GM21367 (cell line): ENCODE measurements at regions not wholly inside any gene's neighbourhood (a gene's known extent, or its start where the extent isn't known, plus 50 kb on each side); places are given as distances from the start of the nearest gene placed in this dataset.
"Not testable (repeated sequence)": the region's sequence is repeated elsewhere in the genome, so short reads cannot be mapped to it uniquely, and the experiment has no call there.

Experiments used
- ATAC-seq: cut with Tn5 transposase; IDR thresholded peaks from one replicate; pipeline ENCODE4 v1.9.1; 2021; ENCODE audit not compliant: unreplicated experiment

DNA sequence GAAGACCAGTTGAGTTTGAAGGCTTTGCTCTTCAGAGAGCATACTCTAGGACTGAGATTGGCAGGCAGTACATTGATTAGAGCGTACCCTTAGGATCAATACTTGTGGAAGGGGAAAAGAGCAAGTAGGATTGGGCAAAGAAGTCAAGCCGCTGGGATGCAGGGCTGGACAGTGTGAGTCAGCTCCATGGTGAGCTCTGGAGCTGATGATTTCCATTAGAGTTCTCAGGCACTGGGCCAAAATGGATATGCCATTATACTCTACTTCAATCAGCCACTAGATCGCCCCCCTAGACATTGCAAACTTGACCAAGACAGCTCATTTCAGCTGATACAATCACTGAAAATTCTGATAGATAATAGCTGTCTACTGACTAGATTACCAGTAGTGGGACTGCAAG, 432.7 kb upstream of the ALCAM start:
- ATAC-seq, result no peak

DNA sequence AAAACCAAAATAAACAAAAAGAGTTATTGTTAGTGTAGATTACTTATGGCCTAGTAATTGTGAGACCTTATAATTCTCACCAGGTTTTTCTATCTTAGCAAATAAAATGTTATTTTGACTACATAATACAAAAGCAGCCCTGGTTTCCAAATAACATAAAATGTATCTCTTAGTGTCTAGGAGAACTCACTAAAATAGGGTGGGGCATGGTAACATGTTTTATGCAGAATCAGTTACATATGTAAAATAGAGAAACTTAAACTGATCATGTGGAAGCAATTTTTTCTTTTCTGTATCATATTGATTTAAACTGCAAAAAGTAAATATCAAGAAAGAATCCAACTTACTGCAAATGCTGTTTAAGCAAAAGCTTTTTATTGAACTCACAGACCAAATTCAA, 431.1 kb upstream of the ALCAM start:
- no peak for ATAC-seq

GRCh38 chr3:104939196-104939595, 427.5 kb upstream of the ALCAM start:
- no peak for ATAC-seq

GRCh38 chr3:104941785-104942184, 424.9 kb upstream of the ALCAM start:
- no peak for ATAC-seq

DNA sequence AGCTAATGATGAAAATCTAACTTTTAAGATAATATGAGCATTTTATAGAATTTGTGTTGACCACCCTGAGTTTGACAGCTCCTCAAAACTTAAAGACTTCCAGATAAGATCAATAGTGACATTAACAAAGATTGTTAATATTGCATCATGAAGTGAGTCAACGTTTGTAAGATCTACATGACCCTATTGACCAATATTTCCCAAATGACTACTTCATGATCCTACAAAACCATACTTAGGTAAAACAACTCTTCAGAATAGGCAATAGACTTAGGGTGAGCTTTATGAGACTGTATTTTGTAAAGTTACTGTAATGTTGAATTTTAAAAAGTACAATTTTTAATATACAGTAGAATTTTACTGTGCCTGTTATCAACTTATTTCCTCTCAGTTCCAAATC, 422.7 kb upstream of the ALCAM start:
- ATAC-seq, result no peak

DNA sequence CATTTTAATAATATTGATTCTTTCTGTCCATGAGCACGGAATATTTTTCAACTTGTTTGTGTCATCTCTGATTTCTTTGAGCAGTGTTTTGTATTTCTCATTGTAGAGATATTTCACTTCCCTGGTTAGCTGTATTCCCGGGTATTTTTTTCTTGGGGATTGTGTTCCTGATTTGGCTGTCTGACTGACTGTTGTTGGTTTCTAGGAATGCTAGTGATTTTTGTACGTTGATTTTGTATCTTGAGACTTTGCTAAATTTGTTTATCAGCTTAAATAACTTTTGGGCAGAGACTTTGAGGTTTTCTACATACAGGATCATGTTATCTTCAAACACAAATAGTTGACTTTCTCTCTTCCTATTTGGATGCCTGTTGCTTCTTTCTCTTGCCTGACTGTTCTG, 418.8 kb upstream of the ALCAM start:
- no peak for ATAC-seq

DNA sequence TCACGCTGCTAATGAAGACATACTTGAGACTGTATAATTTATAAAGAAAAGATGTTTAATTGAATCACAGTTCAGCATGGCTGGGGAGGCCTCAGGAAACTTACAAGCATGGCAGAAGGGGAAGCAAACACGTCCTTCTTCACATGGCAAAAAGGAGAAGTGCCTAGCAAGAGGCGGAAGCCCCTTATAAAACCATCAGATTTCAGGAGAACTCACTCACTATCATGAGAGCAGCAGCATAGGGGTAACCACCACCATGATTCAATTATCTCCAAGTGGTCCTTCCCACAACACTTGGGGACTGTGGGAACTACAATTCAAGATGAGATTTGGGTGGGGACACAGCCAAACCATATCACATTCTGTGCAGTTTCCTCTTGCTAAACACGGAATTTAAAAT, 416.9 kb upstream of the ALCAM start:
- ATAC-seq, result not testable (repeated sequence)

DNA sequence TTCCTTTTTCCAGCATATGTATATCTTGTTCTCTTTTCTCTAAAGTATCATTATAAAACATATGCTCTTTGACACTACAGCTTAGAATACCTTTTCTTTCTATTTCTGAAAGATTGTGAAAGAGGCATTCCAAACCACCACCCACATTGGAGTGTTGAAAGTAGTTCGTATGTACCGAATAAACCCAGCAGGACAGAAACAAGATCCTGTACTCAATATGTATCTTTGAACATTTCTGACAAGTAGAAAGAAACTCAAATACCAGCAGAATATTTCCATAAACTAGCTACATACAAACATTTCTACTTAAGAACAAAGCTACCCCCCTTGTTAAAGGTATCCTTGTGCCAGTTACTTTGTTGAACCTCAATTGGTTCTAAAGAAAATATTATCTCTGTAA, 415.3 kb upstream of the ALCAM start:
- no peak for ATAC-seq

DNA sequence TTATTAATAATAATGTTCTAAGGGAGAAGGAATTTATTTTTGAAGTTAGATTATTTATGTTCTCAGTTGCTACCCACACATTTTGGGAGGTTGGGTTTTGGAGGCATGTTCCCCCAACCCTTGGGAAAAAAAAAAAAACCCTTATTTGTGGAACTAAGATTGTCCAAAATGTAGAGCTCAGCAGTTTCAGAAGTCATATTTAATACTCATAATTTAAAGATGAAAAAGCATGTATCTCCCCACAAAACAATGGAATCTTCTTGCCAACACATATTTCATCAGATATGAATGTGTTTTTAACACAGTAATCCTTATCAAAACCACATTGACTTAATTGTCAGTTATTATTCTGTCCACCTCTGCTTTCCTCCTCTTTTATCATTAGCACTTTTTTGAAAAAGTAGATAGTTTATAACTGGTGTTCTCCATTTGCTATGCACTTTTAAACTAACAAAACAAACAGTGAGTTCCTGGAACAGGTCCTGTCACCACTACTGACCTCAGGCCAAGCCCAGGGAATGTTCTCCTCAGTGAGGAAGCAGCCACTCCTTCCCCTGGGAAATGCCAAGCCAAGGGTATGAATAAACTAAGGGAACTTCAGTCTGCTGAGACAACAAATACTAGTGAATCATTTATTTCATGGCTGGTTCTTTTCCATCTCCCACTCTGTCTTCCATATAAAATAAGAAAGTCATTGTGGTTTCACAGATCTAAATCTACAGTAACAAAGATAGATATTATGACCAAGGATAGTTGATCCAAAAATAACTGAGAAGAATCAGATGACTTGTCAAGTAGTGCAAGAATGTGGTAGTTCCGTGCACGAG, 414.4 kb upstream of the ALCAM start:
- no peak for ATAC-seq

DNA sequence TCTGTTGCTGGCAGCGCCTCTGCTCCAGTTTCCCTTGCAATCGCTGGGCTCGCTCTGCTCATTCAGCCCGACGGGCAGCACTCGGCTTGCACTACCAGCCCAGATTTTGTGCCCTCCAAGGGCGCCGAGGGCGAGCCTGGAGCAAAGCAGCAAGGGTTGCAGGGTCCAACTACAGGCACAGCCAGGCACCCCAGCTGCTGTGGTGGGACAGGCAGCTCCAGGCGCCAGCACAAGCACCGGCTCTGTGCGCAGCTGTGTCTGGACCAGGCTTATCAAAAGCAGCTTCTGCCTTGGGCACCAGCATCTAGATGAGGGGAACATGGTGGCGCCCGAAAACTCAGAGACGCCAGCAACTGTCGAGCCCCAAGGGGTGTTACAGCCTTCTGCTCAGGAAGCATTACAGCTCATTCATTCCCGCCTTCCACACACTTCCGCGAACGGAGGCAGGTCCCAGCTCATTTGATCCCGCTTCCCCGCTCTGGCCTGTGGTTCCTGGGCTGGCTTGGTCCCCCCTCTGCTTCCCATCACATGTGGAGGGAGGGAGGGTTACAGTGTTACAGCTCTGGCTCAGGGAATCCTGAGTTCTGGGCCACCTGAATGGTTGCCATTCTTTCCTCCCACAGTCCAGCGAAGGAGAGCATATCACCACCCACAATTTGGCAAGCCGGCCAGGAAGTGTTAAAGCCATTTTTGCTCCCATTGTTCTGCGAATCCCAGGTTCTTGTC, 409.9 kb upstream of the ALCAM start:
- ATAC-seq, result no peak

GRCh38 chr3:104960579-104960978, 406.1 kb upstream of the ALCAM start:
- ATAC-seq, result no peak

GRCh38 chr3:104961851-104962250, 404.9 kb upstream of the ALCAM start:
- no peak for ATAC-seq

DNA sequence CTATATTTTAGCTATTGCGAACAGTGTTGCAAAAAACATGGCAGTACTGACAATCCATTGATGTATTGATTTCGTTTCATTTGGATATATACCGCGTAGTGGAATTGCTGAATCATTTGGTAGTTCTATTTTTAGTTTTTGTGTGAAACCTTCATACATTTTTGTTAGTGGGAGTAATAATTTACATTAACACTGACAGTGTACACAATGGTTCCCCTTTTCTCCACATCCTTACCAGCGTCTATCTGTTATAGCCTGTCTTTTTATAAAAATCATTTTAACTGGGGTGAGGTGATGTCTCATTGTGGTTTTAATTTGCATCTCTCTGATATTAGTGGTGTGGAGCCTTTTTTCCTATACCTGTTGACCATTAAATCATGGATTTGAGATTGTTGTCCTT, 392.4 kb upstream of the ALCAM start:
- ATAC-seq, result no peak

DNA sequence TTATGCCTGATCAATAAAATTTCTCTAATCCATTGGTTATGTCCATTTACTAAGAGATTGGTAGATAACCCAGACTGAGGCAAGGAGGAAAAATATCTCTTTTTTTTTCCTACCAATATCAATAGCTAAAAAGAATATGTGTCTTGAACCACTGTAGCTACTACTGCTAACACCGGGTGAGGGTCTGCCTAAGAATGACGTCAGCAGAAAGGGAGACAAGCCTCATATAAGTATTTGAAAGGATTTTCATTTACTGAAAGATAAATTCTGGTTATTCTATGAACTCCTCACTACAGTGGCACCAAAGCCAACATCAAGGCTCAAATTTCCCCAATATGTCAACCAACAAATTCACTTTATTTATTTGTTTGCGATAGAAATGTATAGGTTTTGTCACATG, 389.0 kb upstream of the ALCAM start:
- no peak for ATAC-seq

DNA sequence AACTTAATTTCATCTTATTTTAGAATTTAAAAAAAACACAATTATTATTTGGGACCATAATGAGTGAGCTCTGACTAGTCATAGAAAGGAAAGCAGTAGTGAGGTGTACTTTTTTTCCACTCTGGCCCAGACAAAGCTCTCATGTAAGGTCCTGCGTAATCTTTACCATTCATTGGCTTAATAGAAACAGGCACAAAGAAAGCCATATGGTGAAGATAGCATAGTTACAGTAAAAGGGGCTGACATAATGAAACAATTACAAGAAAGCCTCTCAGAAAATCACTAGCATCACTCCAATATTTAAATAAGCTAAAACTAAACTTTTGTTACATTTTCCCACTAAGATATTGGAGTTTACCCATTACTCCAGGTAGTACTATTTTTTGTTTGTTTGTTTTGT, 384.6 kb upstream of the ALCAM start:
- ATAC-seq, result no peak

- ATAC-seq, result no peak
Measured at GRCh38 chr3:104987859-104988258, 378.9 kb upstream of the ALCAM start.

DNA sequence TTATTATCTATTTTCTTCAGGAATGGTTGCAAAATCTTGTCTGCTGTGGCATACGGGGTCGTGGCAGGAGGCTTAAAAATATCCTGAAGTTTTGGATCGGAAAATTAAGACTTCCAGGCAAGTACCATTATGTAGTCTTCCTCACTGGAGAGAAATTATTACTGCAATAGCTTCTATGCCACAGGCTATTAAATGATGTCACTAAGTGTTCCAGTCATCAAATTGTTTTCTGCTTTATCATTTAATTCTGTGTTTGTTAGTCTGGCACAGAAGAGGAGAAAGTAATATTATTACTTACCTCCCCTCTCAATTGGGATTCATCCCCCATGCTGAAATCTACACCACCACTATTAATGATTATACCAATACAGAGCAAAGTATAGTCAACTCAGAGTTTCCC, 378.2 kb upstream of the ALCAM start:
- no peak for ATAC-seq

- no peak for ATAC-seq
Measured at GRCh38 chr3:104989878-104990277, 376.8 kb upstream of the ALCAM start.

- ATAC-seq, result no peak
Measured at GRCh38 chr3:104990758-104991157, 376.0 kb upstream of the ALCAM start.

DNA sequence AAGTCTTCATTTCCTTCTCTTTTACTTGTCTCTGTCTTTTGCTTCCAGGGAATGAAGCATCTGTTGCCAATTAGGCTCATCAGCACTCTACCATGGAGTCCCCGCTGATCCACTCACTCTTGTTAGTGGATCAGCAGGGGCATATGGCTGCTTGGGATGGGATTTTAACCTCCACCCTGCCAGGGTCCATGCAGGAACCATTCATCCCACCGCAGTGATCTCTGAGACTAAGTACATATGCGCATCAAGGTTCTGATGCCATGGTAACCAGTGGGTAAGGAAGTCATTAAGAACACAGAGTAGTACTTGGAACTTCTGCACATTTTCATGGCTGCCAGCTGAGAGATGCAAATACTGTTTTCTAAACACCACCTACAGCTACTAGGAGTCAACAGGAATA, 374.0 kb upstream of the ALCAM start:
- ATAC-seq, result no peak

- ATAC-seq, result no peak
Measured at GRCh38 chr3:105006164-105006563, 360.5 kb upstream of the ALCAM start.

- ATAC-seq, result no peak
Measured at GRCh38 chr3:105013657-105014056, 353.1 kb upstream of the ALCAM start.

GRCh38 chr3:105014631-105015030, 352.1 kb upstream of the ALCAM start:
- ATAC-seq, result no peak
